SH-SY5Y (cell line): ENCODE measurements at regions not wholly inside any gene's neighbourhood (a gene's known extent, or its start where the extent isn't known, plus 50 kb on each side); places are given as distances from the start of the nearest gene placed in this dataset.

Experiments used
- GATA2 ChIP-seq: IDR thresholded peaks from 2 replicates; pipeline ENCODE4 v1.6.1; 2011; ENCODE audit warnings: mild to moderate bottlenecking, low read depth, low read length
- GATA3 ChIP-seq: IDR thresholded peaks from 2 replicates; pipeline ENCODE4 v1.6.1; 2011; ENCODE audit warnings: low read depth, mild to moderate bottlenecking, low read length, moderate library complexity

DNA sequence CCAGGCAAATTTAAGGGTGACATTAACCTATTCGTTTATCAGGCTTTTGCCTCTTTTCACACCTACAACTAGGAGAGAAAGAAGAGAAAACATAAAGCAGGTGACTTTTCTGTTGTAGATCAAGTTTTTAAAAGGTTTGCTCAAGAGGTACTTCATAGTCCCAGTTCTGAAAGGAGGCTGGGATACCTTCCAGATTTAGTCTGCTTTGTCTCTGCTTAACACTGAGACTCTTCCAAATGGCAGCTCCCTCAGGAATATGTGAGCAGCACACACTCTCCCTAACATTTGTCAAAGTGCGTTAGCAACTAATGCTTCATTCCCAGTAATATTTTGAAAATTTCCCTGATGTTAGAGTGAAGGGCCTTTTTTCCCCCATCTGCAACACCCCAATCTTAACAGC is 133.7 kb upstream of the RASSF8 start:
- TF ChIP-seq GATA2: no peak
- TF ChIP-seq GATA3: no peak
